ENCODE measurements at regions not wholly inside any gene's neighbourhood (a gene's known extent, or its start where the extent isn't known, plus 50 kb on each side); places are given as distances from the start of the nearest gene placed in this dataset.
"Not testable (repeated sequence)": the region's sequence is repeated elsewhere in the genome, so short reads cannot be mapped to it uniquely, and the experiment has no call there.

- Histone ChIP-seq H3K4me1 (replicated peaks) (no peaks in the 10 kb centered on the region), H3K27me3 (replicated peaks; ENCODE audit: insufficient read depth) (no peaks in the 10 kb centered on the region), H3K9me3 (no peaks in the 10 kb centered on the region), H3K27ac (no peak overlapping the region), H3K36me3 (no peaks in the 10 kb centered on the region), H3K4me3 (no peak overlapping the region)
- intact Hi-C loops (cut with DNase I), result no loop called here
- no peak for TF ChIP-seq POLR2AphosphoS5 (IDR thresholded peaks at IDR 0.05)
- no peak for TF ChIP-seq CTCF (IDR thresholded peaks at IDR 0.05)
- no peak for TF ChIP-seq POLR2A (IDR thresholded peaks at IDR 0.05)
- DNase-seq (ENCODE audit: low spot score), result no peak
- 83% methylated on average over 16 of the region's 17 CpGs for WGBS
Observed at GRCh38 chr15:25251700-25252390, 187.0 kb downstream of the UBE3A start.

GRCh38 chr15:25253048-25253973, 185.5 kb downstream of the UBE3A start:
- H3K4me1 ChIP-seq (replicated peaks); H3K36me3 ChIP-seq; DNase-seq (ENCODE audit: low spot score); H3K27me3 ChIP-seq (replicated peaks; ENCODE audit: insufficient read depth); H3K4me3 ChIP-seq; H3K9me3 ChIP-seq; H3K27ac ChIP-seq; intact Hi-C loops (cut with DNase I): not testable (repeated sequence)
- WGBS, result 95% methylated on average over 29 of the region's 35 CpGs

GRCh38 chr15:25268166-25268565, 170.7 kb downstream of the UBE3A start:
- TF ChIP-seq CTCF (IDR thresholded peaks at IDR 0.05), result no peak
- no peak for TF ChIP-seq POLR2AphosphoS5 (IDR thresholded peaks at IDR 0.05)
- TF ChIP-seq POLR2A (IDR thresholded peaks at IDR 0.05), result no peak
- intact Hi-C loops (cut with DNase I), result no loop called here
- Histone ChIP-seq H3K4me1 (replicated peaks) (no peaks in the 10 kb centered on the region), H3K27me3 (replicated peaks; ENCODE audit: insufficient read depth) (no peaks in the 10 kb centered on the region), H3K27ac (no peak overlapping the region), H3K36me3 (no peaks in the 10 kb centered on the region), H3K9me3 (no peaks in the 10 kb centered on the region), H3K4me3 (no peak overlapping the region)
- DNase-seq (ENCODE audit: low spot score), result no peak
- 33% methylated on average over 6 of the region's 6 CpGs for WGBS

Small RNA genes in the stretch of these regions (small RNA-seq; reads per million reads assigned to genes)
- gene RF00105 (0 reads per million in 2 donors), gene SNORD115-1 (1.9 to 3.7 reads per million in 2 donors), gene SNORD115-10 (22.6 to 103 reads per million in 2 donors), gene SNORD115-11 (0 reads per million in 2 donors), gene SNORD115-12 (0 reads per million in 2 donors), gene SNORD115-14 (6.1 to 10.6 reads per million in 2 donors), gene SNORD115-15 (15.3 to 49.2 reads per million in 2 donors), gene SNORD115-16 (5.5 to 12.4 reads per million in 2 donors), gene SNORD115-17 (0 to 0.60 reads per million in 2 donors), gene SNORD115-18 (0 reads per million in 2 donors), gene SNORD115-19 (0 to 0.10 reads per million in 2 donors), gene SNORD115-2 (4.1 to 9.6 reads per million in 2 donors), gene SNORD115-20 (3.0 to 8.4 reads per million in 2 donors), gene SNORD115-21 (1.7 to 8.4 reads per million in 2 donors), gene SNORD115-22 (0 reads per million in 2 donors), gene SNORD115-23 (4.7 to 5.5 reads per million in 2 donors), gene SNORD115-24 (0 reads per million in 2 donors), gene SNORD115-25 (0 reads per million in 2 donors), gene SNORD115-27 (0 reads per million in 2 donors), gene SNORD115-28 (0 reads per million in 2 donors), gene SNORD115-29 (0 reads per million in 2 donors), gene SNORD115-3 (0 to 0.30 reads per million in 2 donors), gene SNORD115-30 (2.3 to 3.9 reads per million in 2 donors), gene SNORD115-31 (0.10 to 1.6 reads per million in 2 donors), gene SNORD115-32 (20.6 to 54.8 reads per million in 2 donors), gene SNORD115-33 (1.9 to 8.1 reads per million in 2 donors), gene SNORD115-34 (1.7 to 9.6 reads per million in 2 donors), gene SNORD115-35 (0.28 to 0.70 reads per million in 2 donors), gene SNORD115-36 (0 reads per million in 2 donors), gene SNORD115-37 (0.70 to 0.84 reads per million in 2 donors), gene SNORD115-38 (5.9 to 12.5 reads per million in 2 donors), gene SNORD115-39 (0 to 1.9 reads per million in 2 donors), gene SNORD115-4 (0 to 3.6 reads per million in 2 donors), gene SNORD115-40 (17.5 to 56.9 reads per million in 2 donors), gene SNORD115-41 (16.7 to 35.8 reads per million in 2 donors), gene SNORD115-42 (9.1 to 34.2 reads per million in 2 donors), gene SNORD115-43 (0 reads per million in 2 donors), gene SNORD115-44 (5.7 to 19.2 reads per million in 2 donors), gene SNORD115-45 (0 reads per million in 2 donors), gene SNORD115-46 (0 reads per million in 2 donors), gene SNORD115-47 (0 reads per million in 2 donors), gene SNORD115-5 (0 to 36.5 reads per million in 2 donors), gene SNORD115-6 (0 to 0.30 reads per million in 2 donors), gene SNORD115-7 (0 reads per million in 2 donors), gene SNORD115-8 (0 to 9.0 reads per million in 2 donors), gene SNORD115-9 (0 reads per million in 2 donors), gene SNORD116-1 (223 to 433 reads per million in 2 donors), gene SNORD116-10 (0.10 to 0.19 reads per million in 2 donors), gene SNORD116-11 (1.1 to 3.9 reads per million in 2 donors), gene SNORD116-12 (5.5 to 17.3 reads per million in 2 donors), gene SNORD116-13 (28.3 to 31.9 reads per million in 2 donors), gene SNORD116-14 (1,079 to 1,883 reads per million in 2 donors), gene SNORD116-15 (240 to 609 reads per million in 2 donors), gene SNORD116-16 (1,325 to 2,717 reads per million in 2 donors), gene SNORD116-17 (2.8 to 3.9 reads per million in 2 donors), gene SNORD116-18 (1.6 to 5,548 reads per million in 2 donors), gene SNORD116-19 (0.91 to 7.5 reads per million in 2 donors), gene SNORD116-2 (88.4 to 269 reads per million in 2 donors), gene SNORD116-22 (0 reads per million in 2 donors), gene SNORD116-23 (127 to 243 reads per million in 2 donors), gene SNORD116-24 (1,165 to 1,848 reads per million in 2 donors), gene SNORD116-25 (2,507 to 6,100 reads per million in 2 donors), gene SNORD116-29 (2,633 to 5,981 reads per million in 2 donors), gene SNORD116-3 (0 reads per million in 2 donors), gene SNORD116-30 (0 to 0.40 reads per million in 2 donors), gene SNORD116-5 (0 reads per million in 2 donors), gene SNORD116-6 (122 to 307 reads per million in 2 donors), gene SNORD116-7 (0 reads per million in 2 donors), gene SNORD116-8 (592 to 1,134 reads per million in 2 donors), gene SNORD116-9 (0 reads per million in 2 donors)
